Activated T-helper 1 cell treated with anti-CD3 and anti-CD28 coated beads, Interleukin-12 subunit alpha, Interleukin-12 subunit beta, Interleukin-2, Interleukin-4 antibody, amounts not matched to agents 30 ng/mL and 10 ng/mL and 1 ng/mL, durations not matched to agents 14 hours and 24 hours and 36 hours (primary cell): ENCODE measurements at regions not wholly inside any gene's neighbourhood (a gene's known extent, or its start where the extent isn't known, plus 50 kb on each side); places are given as distances from the start of the nearest gene placed in this dataset.

ENCODE experiments used
- DNase-seq: peaks from one replicate; pipeline ENCODE4 v3.0.0; 2021; ENCODE audit warnings: low spot score
- H3K27ac Mint-ChIP-seq: one replicate; pipeline ENCODE4 v1.8.0; 2021; ENCODE audit warnings: mild to moderate bottlenecking, mixed read lengths
- H3K27me3 Mint-ChIP-seq: one replicate; pipeline ENCODE4 v1.8.0; 2022; ENCODE audit warnings: mild to moderate bottlenecking, moderate library complexity, mixed read lengths; ENCODE audit not compliant: insufficient read depth
- H3K36me3 Mint-ChIP-seq: one replicate; pipeline ENCODE4 v1.8.0; 2021; ENCODE audit warnings: low read depth, mixed read lengths
- H3K4me1 Mint-ChIP-seq: one replicate; pipeline ENCODE4 v1.8.0; 2021; ENCODE audit warnings: low read depth, mixed read lengths
- H3K4me3 Mint-ChIP-seq: one replicate; pipeline ENCODE4 v1.8.0; 2021; ENCODE audit warnings: mild to moderate bottlenecking, moderate library complexity, mixed read lengths
- H3K9me3 Mint-ChIP-seq: one replicate; pipeline ENCODE4 v1.8.0; 2021; ENCODE audit warnings: mixed read lengths
- intact Hi-C: fragments of 100-400 bp; cut with micrococcal nuclease; formaldehyde crosslinking; loops from one replicate; pipeline ENCODE4 v1.15.1; 2024

- H3K4me3 Mint-ChIP-seq, result no peak overlapping the region
- no peaks in the 10 kb centered on the region for H3K36me3 Mint-ChIP-seq
- no peak for DNase-seq
- H3K27ac Mint-ChIP-seq, result no peak overlapping the region
- H3K27me3 Mint-ChIP-seq, result no peaks in the 10 kb centered on the region
- intact Hi-C loops, result no loop called here
- H3K4me1 Mint-ChIP-seq, result peaks cover 62% of the 10 kb centered on the region
- no peaks in the 10 kb centered on the region for H3K9me3 Mint-ChIP-seq
Observed at GRCh38 chr3:157097198-157097597, 62.7 kb downstream of the CCNL1 start.

GRCh38 chr3:157096328-157096727 is 63.6 kb downstream of the CCNL1 start:
- Mint-ChIP-seq H3K4me3 (no peak overlapping the region), H3K9me3 (no peaks in the 10 kb centered on the region), H3K36me3 (no peaks in the 10 kb centered on the region), H3K27ac (no peak overlapping the region), H3K4me1 (peaks cover 63% of the 10 kb centered on the region), H3K27me3 (no peaks in the 10 kb centered on the region)
- DNase-seq, result no peak
- intact Hi-C loops, result no loop called here
